ENCODE measurements at regions not wholly inside any gene's neighbourhood (a gene's known extent, or its start where the extent isn't known, plus 50 kb on each side); places are given as distances from the start of the nearest gene placed in this dataset.

GRCh38 chr6:120302041-120302440 lies 952.5 kb upstream of the MAN1A1 start:
- no peak for TF ChIP-seq FOXP2 (optimal IDR thresholded peaks at IDR 0.05; ENCODE audit: borderline replicate concordance, extremely low read depth, extremely low read length, insufficient read depth)
- no peak for TF ChIP-seq POLR2AphosphoS5 (IDR thresholded peaks at IDR 0.05; ENCODE audit: low read depth, low read length)
- no peak for TF ChIP-seq TAF1 (IDR thresholded peaks at IDR 0.05; ENCODE audit: borderline replicate concordance, insufficient read depth, low read length)
- TF ChIP-seq REST (IDR thresholded peaks at IDR 0.05; ENCODE audit: insufficient read depth in 1 of 2, low read depth in 2 of 2, low read length in 2 of 2), result no peak
- no peak for TF ChIP-seq SIN3A (IDR thresholded peaks at IDR 0.05; ENCODE audit: borderline replicate concordance, insufficient read depth, low read length)

GRCh38 chr6:120290964-120291363 lies 941.4 kb upstream of the MAN1A1 start:
- TF ChIP-seq REST (IDR thresholded peaks at IDR 0.05; ENCODE audit: insufficient read depth in 1 of 2, low read depth in 2 of 2, low read length in 2 of 2) (no peak), TAF1 (IDR thresholded peaks at IDR 0.05; ENCODE audit: borderline replicate concordance, insufficient read depth, low read length) (no peak), POLR2AphosphoS5 (IDR thresholded peaks at IDR 0.05; ENCODE audit: low read depth, low read length) (no peak)

DNA sequence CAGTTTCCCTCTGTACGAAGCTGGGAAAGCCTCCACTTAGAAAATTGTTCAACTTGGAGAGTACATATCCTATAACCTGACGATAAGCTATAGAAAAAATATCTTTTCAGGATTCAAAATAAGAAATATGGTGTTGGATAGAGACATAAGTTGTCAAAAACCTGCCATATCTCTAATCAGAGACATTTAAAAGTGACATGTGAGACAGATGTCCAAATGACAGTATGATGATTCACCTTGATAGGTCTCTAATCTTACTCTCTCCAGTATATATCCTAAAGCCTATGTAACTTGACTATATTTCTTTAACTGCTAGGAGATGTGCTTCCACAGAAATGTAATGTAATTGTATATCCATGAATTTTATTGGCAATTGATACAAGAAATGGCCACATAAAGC lies 932.4 kb upstream of the MAN1A1 start:
- TF ChIP-seq TAF1 (IDR thresholded peaks at IDR 0.05; ENCODE audit: borderline replicate concordance, insufficient read depth, low read length) (no peak), POLR2AphosphoS5 (IDR thresholded peaks at IDR 0.05; ENCODE audit: low read depth, low read length) (no peak), REST (IDR thresholded peaks at IDR 0.05; ENCODE audit: insufficient read depth in 1 of 2, low read depth in 2 of 2, low read length in 2 of 2) (no peak), SIN3A (IDR thresholded peaks at IDR 0.05; ENCODE audit: borderline replicate concordance, insufficient read depth, low read length) (no peak)

- TF ChIP-seq REST (IDR thresholded peaks at IDR 0.05; ENCODE audit: insufficient read depth in 1 of 2, low read depth in 2 of 2, low read length in 2 of 2), result no peak
- no peak for TF ChIP-seq POLR2AphosphoS5 (IDR thresholded peaks at IDR 0.05; ENCODE audit: low read depth, low read length)
- TF ChIP-seq FOXP2 (optimal IDR thresholded peaks at IDR 0.05; ENCODE audit: borderline replicate concordance, extremely low read depth, extremely low read length, insufficient read depth), result no peak
- TF ChIP-seq TAF1 (IDR thresholded peaks at IDR 0.05; ENCODE audit: borderline replicate concordance, insufficient read depth, low read length), result no peak
- no peak for TF ChIP-seq SIN3A (IDR thresholded peaks at IDR 0.05; ENCODE audit: borderline replicate concordance, insufficient read depth, low read length)
Measured at GRCh38 chr6:120279466-120280167, 930.1 kb upstream of the MAN1A1 start.

Measured in PFSK-1 (cell line).